PFSK-1 (cell line): ENCODE measurements at regions not wholly inside any gene's neighbourhood (a gene's known extent, or its start where the extent isn't known, plus 50 kb on each side); places are given as distances from the start of the nearest gene placed in this dataset.

Experiments used
- FOXP2 ChIP-seq: optimal IDR thresholded peaks from 2 replicates; pipeline ENCODE3; 2011; ENCODE audit warnings: borderline replicate concordance, control low read depth, inconsistent platforms; ENCODE audit not compliant: insufficient read depth; ENCODE audit errors: extremely low read length, extremely low read depth
- POLR2AphosphoS5 ChIP-seq: IDR thresholded peaks from 2 replicates; pipeline ENCODE4 v1.6.1; 2012; ENCODE audit warnings: low read depth, mild to moderate bottlenecking, control low read depth, low read length, moderate library complexity
- REST ChIP-seq, 2 experiments: IDR thresholded peaks; 2 replicates each; pipeline versions ENCODE4 v1.6.1 to v1.8.0; 2011 to 2012; ENCODE audit warnings: low read depth in 2 of 2, low read length in 2 of 2, control low read depth in 1 of 2, inconsistent platforms in 1 of 2, mild to moderate bottlenecking in 1 of 2, moderate library complexity in 1 of 2; ENCODE audit not compliant: insufficient read depth in 1 of 2
- SIN3A ChIP-seq: IDR thresholded peaks from 2 replicates; pipeline ENCODE4 v1.6.1; 2012; ENCODE audit warnings: mild to moderate bottlenecking, low read length, moderate library complexity, borderline replicate concordance; ENCODE audit not compliant: insufficient read depth
- TAF1 ChIP-seq: IDR thresholded peaks from 2 replicates; pipeline ENCODE4 v1.6.1; 2012; ENCODE audit warnings: low read length, control low read depth, borderline replicate concordance; ENCODE audit not compliant: insufficient read depth

GRCh38 chr11:116657842-116658825 lies 114.7 kb downstream of the BUD13 start:
- TF ChIP-seq POLR2AphosphoS5 (no peak), TAF1 (no peak), FOXP2 (no peak), SIN3A (no peak), REST (IDR thresholded peaks at IDR 0.05; ENCODE audit: insufficient read depth in 1 of 2, low read depth in 2 of 2, low read length in 2 of 2) (no peak)

GRCh38 chr11:116656011-116656410 lies 116.8 kb downstream of the BUD13 start:
- no peak for TF ChIP-seq TAF1

- TF ChIP-seq TAF1 (no peak), POLR2AphosphoS5 (no peak), FOXP2 (no peak), SIN3A (no peak), REST (IDR thresholded peaks at IDR 0.05; ENCODE audit: insufficient read depth in 1 of 2, low read depth in 2 of 2, low read length in 2 of 2) (no peak)
Measured at GRCh38 chr11:116654526-116654925, 118.3 kb downstream of the BUD13 start.

GRCh38 chr11:116653206-116653605 lies 119.6 kb downstream of the BUD13 start:
- TF ChIP-seq SIN3A = no peak
- no peak for TF ChIP-seq TAF1
- no peak for TF ChIP-seq FOXP2
- TF ChIP-seq REST (IDR thresholded peaks at IDR 0.05; ENCODE audit: insufficient read depth in 1 of 2, low read depth in 2 of 2, low read length in 2 of 2) = no peak
- no peak for TF ChIP-seq POLR2AphosphoS5

- no peak for TF ChIP-seq TAF1
- no peak for TF ChIP-seq POLR2AphosphoS5
- TF ChIP-seq SIN3A = no peak
- TF ChIP-seq FOXP2 = no peak
- no peak for TF ChIP-seq REST (IDR thresholded peaks at IDR 0.05; ENCODE audit: insufficient read depth in 1 of 2, low read depth in 2 of 2, low read length in 2 of 2)
Measured at GRCh38 chr11:116651737-116652237, 121.0 kb downstream of the BUD13 start.
